Activated CD8-positive, alpha-beta memory T cell treated with anti-CD3 and anti-CD28 coated beads, Interleukin-2, amount 50 U/mL, for 1 hour (primary cell): ENCODE measurements at regions not wholly inside any gene's neighbourhood (a gene's known extent, or its start where the extent isn't known, plus 50 kb on each side); places are given as distances from the start of the nearest gene placed in this dataset.

Experiments used
- DNase-seq: peaks from one replicate; pipeline ENCODE4 v3.0.0-alpha.2; 2020; ENCODE audit errors: extremely low read depth

DNA sequence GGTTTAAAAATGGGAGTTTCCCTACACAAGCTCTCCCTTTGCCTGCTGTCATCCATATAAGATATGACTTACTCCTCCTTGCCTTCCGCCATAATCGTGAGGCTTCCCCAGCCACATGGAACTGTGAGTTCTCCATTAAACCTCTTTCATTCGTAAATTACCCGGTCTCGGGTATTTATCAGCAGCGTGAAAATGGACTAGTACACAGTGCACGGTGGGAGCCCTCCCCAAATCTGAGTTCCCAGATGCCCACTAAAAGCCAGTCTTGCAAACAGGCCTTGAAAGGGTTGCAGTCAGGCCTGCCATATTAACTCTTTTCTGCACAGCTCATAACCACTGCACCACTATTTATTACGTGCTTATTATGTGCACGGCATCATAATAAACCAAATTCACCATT lies 400.9 kb downstream of the PRDM2 start:
- DNase-seq, result no peak

DNA sequence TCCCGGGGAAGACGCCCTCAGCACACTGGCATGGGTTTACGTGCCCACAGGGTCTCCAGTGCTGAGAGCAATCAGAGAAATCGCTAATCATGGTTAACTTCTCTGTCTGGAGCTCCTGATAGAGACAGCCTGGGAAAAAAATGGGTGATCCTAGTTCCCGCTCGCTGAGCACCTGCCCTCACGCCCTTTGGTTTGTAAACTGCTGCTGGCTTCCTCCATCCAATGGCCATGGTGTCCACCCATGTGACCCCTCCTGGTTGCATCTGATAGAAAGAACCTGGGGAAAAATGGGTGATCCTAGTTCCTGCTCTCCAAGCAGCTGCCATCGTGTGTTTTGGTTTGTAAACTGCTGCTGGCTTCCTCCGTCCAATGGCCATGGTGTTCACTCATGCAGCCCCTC lies 402.2 kb downstream of the PRDM2 start:
- no peak for DNase-seq

DNA sequence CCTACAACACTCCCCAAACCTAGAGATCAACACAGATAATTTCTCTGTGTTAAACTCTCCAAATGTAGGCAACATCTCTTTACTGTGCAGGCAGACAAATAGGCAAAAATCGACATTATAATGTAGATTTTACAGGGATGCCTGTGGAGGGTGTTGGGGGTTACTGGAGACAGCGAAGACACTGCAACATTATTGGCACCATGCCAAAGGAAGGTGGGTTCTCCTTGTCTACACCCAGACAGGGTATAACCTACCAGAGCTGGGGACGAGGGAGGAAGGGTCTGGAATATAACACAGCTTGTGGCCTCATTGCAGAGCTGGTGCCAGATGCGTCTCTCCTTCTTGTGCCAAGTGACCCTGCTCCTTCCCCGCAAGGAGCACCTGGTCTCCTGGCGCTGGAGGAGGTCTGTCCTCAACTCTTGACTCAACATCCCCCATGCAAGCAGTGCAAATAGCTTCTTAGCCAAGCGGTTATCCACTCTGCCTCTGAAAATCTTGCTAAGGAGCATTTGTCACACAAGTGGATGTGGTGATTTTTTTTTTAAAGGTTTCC lies 404.0 kb downstream of the PRDM2 start:
- no peak for DNase-seq

- no peak for DNase-seq
These were observed 406.1 kb downstream of the PRDM2 start for GRCh38 chr1:14106126-14106525.

DNA sequence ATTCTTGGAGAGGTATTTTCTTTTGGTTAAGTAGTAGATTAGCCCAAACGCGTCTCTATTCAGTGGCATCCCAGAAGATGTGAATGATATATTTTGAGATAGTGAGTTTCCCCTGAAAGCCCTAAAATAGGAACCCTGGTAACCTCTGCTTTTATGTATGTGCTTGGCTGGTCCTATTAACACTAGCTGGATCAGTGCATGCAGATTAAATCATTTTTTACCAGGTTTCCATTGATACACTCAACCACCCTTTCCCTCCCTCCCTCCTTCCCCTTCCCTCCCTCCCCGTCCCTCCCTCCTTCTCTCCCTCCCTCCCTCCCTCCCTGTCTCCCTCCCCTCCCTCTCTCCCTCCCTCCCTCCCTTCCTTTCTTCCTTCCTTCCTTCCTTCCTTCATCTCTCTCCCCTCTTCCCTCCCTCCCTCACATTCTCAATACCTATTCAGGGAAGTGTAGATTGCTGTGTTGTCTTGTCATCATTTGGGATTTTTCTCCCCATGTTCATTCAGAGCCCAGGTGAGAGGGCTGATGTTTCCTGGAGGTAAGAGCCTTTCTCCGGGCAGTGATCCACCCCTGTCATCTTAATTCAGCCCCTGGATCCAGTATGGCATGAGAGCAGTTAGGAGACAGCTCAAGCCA lies 406.8 kb downstream of the PRDM2 start:
- no peak for DNase-seq

- no peak for DNase-seq
These were observed 408.6 kb downstream of the PRDM2 start for GRCh38 chr1:14108356-14109275.

DNA sequence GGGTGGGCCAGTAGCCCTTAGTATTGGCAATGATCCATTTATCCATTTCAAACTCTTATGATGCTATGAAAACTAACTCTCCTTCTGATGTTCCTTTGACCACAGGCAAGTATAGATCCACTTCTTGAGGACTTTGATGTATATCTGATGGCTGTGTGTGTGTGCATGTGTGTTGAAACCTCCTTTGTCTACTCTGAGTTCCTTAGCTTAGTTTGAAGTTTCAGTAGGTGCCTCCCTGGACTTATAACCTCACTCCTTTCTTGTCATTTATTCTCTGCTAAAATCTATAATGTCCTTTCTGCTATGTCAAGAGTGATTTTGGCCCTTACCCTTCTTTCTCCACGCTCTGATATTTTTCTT lies 409.3 kb downstream of the PRDM2 start:
- no peak for DNase-seq

- DNase-seq, result no peak
These were observed 410.1 kb downstream of the PRDM2 start for GRCh38 chr1:14110040-14110439.

DNA sequence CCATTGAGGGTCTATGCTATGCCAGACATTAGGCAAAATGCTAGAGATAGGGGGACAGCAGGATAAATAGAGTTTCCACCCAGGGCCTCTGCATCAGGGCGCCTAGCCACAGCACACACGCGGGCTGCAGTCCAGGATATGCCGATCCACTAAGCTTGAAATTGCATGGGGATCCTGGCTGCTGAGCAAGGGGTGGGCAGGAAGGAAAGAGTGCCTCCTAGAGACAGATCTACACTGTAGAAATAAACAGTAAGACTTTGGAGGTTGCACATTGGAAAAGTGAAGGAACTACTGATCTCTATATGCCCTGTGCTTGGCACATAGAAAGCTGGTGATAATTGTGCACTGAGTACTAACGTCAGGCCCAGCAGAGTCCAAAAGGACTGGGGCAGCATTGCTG lies 411.1 kb downstream of the PRDM2 start:
- no peak for DNase-seq

GRCh38 chr1:14112613-14113012 lies 412.6 kb downstream of the PRDM2 start:
- no peak for DNase-seq

GRCh38 chr1:14113271-14113670 lies 413.3 kb downstream of the PRDM2 start:
- no peak for DNase-seq

DNA sequence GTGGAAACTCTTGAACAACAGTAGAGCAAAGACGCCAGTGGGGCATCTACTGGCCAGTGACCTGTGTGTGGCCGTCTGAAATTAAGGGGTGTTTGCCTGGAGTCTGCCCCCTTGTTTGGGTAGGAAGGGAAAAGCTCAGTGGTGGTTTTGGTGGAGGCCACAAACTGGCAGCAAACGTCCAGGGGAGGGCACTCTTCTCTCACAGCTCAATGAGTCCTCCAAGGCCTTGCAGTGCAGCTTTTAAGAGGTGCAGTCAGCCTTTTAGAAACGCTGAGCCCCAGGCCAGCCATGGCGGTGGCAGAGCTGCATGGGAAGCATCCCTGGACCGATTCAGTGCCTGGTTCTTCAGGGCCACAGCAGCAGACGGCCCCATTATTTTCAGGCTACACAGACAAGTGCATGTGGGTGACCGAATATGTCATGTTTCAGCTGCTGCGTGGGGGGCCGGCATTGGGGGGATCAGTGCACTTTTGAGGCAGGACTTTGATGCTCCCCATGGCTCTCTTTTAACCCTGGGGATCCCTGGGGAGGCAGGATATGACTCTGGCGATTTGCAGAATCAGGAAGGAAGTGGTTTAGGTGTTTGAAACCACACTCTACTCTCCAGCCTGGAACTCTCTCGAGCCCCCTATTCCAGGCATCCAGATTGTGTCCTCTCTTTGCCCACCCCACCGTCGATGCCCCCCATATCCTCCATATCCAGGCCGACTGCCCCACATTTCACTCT lies 414.0 kb downstream of the PRDM2 start:
- no peak for DNase-seq

GRCh38 chr1:14115976-14116375 lies 416.0 kb downstream of the PRDM2 start:
- no peak for DNase-seq

GRCh38 chr1:14117700-14118099 lies 417.7 kb downstream of the PRDM2 start:
- DNase-seq, result no peak

- no peak for DNase-seq
These were observed 418.9 kb downstream of the PRDM2 start for GRCh38 chr1:14118691-14119485.

DNA sequence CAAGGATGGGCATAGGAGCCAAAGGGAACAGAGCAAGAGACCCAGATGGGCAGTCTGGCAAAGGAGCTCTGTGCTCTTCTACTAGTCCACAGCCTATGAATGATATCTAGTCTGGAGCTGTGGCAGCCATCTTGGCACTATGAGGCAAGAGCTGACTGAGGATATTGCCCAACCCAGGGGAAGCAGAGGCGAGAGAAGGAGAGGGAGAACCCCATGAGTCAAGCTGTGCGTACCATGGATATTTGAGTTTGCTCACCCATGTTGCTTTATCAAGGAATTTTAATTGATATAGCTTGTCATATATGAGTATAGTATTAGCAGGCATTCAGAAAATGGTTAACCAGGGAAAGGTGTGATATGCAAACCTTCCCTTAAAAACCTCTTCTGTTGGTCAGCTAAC lies 420.9 kb downstream of the PRDM2 start:
- DNase-seq, result no peak

- DNase-seq, result no peak
These were observed 428.1 kb downstream of the PRDM2 start for GRCh38 chr1:14128096-14128495.

GRCh38 chr1:14129009-14129408 lies 429.0 kb downstream of the PRDM2 start:
- DNase-seq, result no peak

DNA sequence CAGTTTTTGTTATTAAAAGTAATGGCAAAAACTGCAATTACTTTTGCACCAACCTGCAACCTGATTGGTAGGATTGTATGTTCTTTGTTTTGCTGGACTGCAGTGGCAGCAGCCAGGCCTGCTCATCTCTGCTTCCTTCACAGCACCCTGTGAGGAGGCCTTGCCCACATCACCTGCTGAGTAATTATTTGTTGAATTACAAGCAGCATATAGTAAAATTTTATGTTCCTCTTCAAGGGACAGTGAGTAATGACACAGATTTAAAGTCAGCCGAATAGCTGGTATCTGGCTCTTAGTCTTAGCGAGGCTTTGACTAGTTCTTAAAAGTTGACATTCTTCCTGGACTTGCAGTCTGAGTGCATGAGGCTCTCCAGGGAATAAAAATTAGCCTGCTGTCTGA lies 435.1 kb downstream of the PRDM2 start:
- no peak for DNase-seq

GRCh38 chr1:14136152-14136763 lies 436.3 kb downstream of the PRDM2 start:
- no peak for DNase-seq

DNA sequence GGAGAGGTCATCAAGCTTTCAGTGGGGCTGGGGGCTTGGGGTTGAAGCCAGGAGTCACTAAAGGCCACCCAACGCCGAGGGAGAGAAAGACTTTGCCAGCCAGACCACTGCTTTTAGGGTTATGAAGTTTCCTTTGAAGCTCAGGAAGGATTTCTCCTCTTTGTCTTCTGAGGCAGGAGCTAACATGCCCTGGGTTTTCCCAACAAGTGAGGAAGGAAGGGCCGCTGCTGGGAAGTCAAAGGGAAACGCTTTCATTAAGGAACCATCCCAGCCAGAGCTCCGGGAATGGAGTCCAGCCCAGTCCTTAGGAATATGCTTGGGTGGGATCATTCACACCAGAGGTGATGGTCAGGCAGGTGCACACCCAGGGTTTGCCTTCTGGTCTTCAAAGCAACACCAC lies 436.9 kb downstream of the PRDM2 start:
- no peak for DNase-seq
